Left renal pelvis (tissue), 4 donors: ENCODE measurements at regions not wholly inside any gene's neighbourhood (a gene's known extent, or its start where the extent isn't known, plus 50 kb on each side); places are given as distances from the start of the nearest gene placed in this dataset.
"Not testable (repeated sequence)": the region's sequence is repeated elsewhere in the genome, so short reads cannot be mapped to it uniquely, and the experiment has no call there.

Experiments
- DNase-seq, 4 donors: peaks; one replicate each; pipeline ENCODE4 v3.0.0-alpha.2; 2013; ENCODE audit warnings: low read depth in 4 of 4, low spot score in 3 of 4

DNA sequence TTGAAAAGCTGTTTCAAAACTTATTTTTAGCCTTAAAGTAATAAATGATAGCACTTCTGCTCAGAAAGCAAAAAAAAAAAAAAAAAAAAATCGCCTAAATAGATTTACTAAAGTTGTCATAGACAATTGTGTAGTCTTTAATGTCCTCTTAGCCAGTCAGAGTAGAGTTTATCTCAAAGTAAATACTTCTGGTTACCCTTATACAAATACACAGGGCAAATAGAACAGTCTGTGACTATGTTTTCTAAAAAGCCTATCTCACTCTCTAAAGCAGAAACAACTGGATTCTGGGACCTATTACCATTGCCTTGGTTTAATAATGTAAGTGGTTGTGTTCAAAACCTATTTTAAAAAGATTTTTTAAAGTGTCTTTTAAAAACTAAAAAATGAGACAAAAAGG is 156.2 kb upstream of the THSD7A start:
- no peak for DNase-seq

DNA sequence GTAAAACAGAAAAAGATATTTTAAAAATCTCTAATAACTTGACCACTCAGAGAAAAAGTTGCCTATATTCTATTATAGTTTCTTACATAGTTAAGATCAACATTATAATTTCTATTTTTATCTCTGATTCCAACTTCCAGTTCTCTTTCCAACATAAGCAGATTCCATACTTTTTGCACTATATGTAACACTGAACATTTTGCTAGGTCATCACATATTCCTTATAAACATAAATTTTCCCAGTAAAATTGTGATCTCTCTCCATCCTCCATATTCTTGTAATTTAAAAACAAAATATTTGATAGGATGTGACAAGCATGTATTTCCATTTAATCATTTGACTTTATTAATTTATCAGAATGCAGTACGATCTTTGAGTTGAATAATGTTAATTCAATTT is 170.4 kb upstream of the THSD7A start:
- DNase-seq = no peak

DNA sequence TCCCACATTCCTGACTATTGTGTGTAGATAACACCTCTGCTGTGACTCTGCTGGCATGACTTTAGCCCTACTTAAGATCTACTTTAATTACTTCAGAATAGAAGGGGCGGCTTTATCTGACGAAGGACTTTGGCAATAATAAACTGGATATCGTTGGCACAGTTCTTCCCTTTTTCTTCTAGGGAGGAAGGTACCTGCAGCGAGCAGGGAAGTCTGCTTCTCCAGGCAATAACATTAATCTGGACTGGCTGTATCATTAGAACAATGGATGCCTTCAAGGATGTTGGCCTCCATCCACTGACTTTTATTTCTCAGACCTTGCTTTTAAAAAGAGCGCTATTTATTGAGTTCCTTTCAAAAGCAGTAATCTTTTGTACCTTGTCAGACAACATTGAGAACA is 172.6 kb upstream of the THSD7A start:
- DNase-seq = no peak

DNA sequence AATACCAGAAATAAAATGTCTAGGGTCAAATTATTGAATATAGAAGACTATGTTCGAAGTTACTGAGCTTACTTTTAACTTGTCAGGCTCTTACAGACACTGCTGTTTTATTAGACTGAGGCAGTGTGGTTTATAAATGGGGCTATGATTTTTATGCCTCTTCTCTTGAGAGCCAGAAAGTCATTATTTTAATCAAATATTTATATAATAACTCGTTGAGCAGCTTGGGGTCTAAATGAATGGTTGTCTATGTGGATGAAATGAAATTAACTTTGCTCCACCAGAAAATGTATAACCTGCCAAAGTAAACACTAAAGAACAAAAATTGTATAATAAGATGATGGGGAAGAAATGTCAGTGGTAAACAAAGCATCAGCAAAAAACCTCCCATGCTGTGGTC is 175.6 kb upstream of the THSD7A start:
- DNase-seq = no peak

DNA sequence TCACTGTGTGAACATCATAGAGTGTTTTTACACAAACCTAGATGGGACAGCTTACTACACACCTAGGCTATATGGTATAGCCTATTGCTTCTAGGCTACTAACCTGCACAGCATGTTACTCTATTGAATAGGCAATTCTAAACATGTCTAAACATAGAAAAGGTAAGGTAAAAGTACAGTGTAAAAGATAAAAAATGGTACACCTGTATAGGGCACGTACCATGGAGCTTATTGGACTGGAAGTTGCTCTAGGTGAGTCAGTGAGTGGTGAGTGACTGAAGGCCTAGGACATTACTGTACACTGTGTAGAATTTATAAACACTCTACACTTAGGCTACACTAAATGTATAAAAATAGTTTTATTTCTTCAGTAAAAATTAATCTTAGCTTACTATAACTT is 182.0 kb upstream of the THSD7A start:
- no peak for DNase-seq

DNA sequence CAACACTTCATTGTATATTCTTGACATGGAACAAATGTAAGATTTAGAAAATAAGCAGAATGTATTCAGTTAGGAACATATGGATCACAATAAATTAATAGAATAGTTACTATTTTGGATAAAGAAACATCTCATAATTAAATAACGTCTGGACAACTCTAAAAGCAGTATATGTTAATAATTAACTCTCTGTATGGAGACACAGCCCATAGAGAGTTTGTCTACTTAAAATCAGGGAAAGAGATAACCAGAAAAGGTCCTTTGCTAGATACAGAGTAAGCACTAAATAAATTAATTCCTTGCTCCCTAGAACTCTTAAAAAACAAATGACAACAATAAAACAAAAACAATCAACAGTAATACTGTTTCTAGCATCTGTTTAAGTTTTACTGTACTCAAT is 184.4 kb upstream of the THSD7A start:
- no peak for DNase-seq

DNA sequence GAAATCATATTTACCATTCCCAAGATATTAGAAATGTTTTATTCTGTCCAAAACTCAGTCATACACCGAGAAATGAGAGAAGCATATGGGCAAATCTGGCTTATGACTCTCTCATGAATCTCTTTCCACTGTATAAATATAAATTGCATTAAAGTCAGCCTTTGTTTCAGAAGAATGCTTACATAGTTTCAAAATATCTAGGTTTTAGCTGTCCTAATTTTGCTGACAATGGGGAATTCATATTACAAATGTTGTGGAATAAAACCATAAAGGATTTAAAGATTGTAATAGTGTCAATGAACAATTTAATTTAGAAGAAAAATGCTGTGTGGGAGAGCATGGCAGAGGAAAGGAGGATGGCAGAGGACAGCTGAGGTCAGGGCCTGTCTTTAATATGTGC is 185.0 kb upstream of the THSD7A start:
- DNase-seq = no peak

DNA sequence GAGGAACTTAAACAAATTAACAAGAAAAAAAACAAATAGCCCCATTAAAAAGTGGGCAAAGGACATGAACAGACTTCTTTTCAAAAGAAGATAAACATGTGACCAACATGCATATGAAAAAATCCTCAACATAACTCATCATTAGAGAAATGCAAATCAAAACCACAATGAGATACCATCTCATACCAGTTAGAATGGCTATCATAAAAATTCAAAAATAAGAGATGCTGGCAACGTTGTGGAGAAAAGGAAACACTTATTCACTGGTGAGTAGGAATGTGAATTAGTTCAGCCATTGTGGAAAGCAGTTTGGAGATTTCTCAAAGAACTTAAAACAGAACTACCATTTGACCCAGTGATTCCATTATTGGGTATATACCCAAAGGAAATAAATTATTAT is 189.1 kb upstream of the TMEM106B start:
- DNase-seq = not testable (repeated sequence)

DNA sequence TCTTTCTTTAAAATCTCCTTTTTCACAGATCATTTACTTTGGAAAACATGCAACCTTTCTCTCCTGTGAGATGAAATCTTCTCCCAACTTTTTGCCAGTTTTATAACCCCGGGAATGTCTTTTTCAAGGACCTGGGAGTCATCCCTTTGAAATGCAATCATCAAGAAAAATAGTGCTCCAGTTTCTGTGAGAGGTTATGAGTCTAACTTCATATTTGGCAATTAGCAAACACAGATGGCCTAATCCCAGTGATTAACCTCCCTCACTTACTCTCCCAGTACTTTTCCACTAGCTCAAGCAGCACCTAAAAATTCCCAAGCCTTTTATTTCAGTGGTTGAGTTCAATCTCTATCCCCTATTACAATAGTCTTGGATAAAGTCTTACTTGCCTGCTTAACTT is 185.8 kb upstream of the TMEM106B start:
- DNase-seq = no peak

DNA sequence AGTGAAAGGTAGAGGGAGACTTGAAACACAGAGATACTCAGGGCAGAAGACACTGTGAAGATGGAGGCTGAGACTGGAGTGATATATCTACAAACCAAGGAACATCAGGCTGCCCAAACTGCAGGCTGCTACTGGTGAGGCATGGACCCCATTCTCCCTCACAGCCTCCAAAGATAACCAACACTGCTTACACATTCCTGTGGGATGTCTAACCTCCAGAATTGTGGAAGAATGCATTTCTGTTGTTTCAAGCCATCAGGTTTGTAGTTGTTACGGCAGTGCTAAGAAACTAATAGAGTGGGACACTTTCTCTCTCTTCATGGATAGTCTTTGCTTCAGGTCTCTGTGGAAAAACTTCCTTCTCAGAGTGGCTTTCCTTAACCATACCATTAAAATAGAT is 182.6 kb upstream of the TMEM106B start:
- DNase-seq = no peak

DNA sequence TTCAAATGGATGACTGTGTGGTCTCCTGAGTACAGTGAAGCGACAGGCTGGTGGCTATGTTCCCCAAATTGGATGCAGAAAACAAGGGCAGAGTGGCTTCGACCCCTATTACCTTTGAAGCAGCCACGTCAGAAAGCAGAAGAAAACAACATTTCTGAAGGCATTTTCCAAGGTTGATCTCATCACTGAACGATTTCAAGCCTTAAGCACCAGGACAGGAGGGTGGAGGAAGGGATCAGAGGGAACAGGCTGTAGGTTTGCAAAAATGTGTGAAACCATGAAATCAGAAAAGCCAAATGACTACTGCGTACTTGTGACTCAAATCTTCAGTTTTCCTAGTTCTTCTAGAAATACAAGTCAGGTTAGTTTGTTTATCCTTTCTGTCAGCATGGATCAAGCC is 181.0 kb upstream of the TMEM106B start:
- DNase-seq = no peak

DNA sequence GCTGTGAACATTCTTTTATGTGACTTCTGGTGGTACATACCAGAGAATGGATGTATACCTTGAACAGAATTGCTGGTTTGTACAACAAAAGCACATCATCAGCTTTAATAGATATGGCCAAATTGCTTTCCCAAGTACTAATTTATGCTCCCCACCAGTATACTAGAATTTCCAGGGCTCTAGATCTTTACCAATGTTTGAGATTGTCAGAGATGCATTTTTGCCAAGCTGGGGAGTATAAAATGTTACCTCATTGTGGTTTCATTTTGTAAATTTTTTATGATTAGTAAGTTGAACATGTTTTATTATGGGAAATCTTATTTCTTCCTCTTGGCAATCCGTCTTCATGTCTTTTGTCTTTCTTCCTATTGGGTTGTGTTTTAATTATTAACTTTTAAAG is 179.9 kb upstream of the TMEM106B start:
- DNase-seq = no peak

DNA sequence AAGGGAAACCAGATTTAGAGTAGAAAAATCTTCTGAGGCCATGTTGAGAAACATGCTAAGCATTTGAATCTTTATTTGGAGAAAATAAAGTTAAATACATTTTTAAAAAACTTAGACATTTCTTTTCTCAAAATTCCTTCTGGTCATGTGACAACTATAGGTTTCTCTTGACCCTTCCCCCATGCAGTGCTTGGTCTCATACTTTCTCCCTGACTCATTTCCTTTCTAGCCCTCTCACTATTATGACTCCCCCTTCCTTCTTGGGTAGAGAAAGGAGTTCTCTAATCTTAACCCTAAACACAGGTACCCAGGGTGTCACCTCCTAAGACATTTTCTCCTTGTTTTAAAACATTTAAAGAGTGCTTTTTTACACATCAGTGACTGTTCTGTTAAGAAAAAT is 179.5 kb upstream of the TMEM106B start:
- DNase-seq = no peak

DNA sequence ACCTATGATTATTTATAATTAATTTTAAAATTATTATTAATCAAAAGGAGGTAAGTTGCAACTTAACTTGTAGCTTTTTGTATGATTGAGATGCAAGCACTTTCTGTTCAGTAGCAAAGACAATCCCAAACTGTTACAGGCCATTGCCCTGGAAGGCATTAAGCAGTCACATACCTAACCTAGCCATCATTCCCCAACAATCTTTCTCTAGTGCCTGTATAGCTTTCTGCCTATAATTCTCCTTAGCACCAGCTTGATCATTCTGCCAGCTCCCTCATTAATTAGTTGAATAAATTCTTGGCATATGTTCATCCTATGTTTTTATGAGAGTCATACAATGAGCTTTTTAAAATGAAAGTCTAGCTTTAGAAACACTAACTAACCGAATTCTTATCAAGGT is 178.9 kb upstream of the TMEM106B start:
- DNase-seq = no peak

DNA sequence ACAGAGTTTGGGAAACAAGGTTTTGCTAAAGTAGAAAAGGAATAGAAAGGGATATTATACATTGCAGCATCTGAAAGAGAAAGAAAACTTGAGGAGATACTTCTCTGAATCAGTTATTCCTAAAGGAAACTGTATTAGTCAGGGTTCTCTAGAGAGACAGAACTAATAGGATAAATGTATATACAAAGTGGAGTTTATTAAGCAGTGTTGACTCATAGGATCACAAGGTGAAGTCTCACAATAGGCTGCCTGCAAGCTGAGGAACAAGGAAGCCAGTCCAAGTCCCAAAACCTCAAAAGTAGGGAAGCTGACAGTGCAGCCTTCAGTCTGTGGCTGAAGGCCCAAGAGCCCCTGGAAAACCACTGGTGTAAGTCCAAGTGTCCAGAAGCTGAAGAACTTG is 167.6 kb upstream of the TMEM106B start:
- DNase-seq = not testable (repeated sequence)

DNA sequence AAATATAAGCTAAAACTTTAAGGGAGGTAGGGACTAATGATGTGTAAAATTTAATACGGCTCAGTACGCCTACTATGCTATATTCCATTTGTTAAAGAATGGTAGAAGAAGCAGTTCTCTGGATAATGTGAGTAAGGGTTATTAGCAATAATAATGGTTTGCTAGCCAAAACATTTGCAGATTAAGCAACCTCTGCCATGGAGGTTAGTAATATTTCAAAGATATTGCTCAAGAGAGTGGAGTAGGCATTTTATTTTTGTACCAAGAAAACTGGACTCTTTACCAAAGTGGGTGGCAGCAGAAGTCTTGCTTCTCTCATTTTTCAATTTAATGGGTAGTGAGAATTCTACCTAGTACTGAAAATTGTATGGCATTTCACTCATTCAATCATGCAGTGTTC is 158.9 kb upstream of the TMEM106B start:
- DNase-seq = no peak

DNA sequence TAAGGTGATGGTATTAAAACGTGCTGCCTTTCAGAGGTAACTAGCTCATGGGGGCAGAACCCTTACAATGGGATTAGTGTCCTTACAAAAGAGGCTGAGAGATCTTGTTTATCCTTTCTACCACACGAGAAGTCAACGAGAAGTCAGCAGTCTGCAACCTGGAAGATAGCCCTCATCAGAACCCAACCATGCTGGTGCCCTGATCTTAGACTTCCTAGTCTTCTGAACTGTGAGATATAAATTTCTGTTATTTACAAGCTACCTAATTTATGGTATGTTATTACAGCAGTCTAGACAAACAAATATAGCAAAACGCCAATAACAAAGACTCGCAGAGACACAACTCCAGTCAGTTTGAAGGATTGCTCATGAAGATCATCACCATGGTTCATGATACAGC is 157.5 kb upstream of the TMEM106B start:
- DNase-seq = no peak

DNA sequence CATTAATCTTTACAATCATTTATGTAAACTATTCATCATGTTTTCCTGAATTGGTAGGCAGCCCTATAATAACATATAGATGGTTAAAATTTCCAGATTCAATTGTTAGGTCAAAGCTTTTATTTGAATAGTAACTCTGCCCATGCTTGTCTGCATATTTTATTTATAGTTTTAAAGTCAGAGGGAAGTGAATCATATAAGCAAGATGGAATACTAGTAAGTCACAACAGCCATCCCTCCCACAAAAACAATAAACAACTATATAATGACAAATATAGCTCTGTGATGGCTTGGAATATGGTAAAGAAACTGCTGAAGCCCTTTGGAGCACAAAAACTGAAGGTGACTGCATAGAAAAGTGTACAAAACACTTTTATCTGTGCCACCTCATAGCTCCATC is 156.3 kb upstream of the TMEM106B start:
- DNase-seq = no peak

DNA sequence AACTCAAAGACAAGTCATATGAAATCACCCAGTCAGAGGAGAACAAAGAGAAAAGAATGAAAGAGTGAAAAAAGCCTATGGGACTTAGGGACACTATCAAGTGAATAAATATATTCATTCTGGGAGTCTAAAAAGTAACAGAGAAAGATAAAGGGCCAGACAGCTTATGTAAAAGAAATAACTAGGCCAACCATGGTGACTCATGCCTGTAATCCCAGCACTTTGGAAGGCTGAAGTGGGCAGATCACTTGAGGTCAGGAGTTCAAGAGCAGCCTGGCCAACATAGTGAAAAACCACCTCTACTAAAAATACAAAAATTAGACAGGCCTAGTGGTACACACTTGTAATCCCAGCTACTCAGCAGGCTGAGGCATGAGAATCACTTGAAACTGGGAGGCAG is 154.7 kb upstream of the TMEM106B start:
- DNase-seq = no peak

DNA sequence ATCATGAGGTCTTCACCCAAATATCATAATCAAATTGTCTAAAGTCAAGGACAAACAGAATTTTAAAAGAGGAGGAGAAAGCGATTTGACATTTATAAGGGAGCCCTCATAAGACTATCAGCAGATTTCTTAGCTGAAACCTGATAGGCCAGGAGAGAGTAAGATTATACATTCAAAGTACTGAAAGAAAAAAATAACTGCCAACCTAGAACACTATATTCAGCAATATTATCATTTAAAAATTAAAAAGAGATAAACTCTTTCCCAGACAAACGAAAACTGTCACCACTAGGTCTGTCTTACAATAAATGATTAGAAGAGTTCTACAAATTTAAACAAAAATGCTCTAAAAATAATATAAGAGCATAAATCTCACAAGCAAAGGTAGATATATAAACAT is 154.1 kb upstream of the TMEM106B start:
- no peak for DNase-seq

DNA sequence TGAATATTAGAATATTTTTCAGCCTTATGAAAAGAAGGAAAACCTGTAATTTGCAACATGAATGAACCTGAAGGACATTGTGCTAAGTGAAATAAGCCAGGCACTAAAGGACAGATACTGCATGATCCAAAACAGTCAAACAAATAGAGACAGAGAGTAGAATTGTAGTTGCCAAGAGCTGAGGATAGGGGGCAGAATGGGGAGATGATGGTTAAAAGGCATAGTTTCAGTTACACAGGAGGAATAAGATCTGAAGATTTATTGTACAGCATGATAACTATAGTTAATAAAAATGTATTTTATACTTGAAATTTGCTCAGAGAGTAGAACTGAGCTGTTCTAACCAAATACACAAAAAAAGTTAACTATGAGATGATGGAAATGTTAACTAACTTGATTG is 149.0 kb upstream of the TMEM106B start:
- no peak for DNase-seq

DNA sequence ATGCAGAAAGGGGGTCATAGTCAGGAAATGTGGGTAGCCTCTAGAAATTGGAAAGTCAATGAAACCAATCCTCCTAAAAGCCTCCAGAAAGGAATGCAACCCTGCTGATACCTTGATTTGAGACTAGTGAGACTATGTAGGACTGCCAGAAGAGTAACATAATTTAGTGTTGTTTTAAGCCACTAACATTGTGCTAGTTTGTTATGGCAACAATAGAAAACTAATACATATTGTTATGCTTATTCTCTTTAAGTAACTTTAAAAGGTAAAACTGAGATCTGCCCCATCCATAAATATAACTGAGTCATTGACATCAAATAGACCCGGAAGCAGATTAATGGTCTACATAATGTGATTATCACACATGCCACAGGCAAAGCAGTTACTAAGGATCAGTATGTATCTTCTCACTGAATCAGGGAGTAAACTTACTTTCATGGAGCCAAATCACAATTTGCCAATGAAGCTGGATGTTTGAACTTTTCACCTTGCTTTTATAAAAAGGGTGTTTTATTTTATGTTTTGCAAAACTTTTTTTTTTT is 146.4 kb upstream of the TMEM106B start:
- no peak for DNase-seq

DNA sequence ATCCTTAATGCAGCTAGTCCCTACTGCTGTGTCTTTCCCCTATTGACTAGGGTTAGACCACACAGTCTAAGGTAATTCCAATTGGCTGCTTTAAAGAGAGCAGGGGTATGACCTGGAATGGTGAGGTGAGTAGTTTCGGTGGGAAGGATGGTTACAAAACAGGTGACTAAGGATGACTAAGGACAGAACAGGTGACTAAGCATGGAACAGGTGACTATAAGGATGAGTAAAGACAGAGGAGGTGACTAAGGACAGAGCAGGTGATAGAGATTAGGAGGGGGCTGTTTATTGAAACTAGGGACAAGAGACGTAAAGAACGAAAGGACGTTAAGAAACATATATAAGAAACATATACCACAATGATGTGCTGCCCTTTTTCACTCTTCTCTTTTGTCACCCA is 145.1 kb upstream of the TMEM106B start:
- no peak for DNase-seq

DNA sequence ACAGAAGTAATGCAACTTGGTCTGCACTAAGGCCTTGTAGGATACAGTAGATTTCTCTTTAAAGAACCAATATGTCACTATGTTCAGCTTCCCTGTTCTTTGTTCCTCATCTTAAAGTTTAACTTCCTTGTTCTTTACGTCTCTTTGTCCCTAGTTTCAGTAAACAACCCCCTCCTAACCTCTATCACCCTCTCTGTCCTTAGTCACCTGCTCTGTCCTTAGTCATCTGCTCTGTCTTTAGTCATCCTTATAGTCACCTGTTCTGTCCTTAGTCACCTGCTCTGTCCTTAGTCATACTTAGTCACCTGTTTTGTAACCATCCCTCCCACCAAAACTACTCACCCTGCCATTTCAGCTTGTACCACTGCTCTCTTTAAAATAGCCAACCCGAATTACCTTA is 144.6 kb upstream of the TMEM106B start:
- DNase-seq = no peak
